Aorta (tissue), 5 donors: ENCODE measurements at regions not wholly inside any gene's neighbourhood (a gene's known extent, or its start where the extent isn't known, plus 50 kb on each side); places are given as distances from the start of the nearest gene placed in this dataset.
"Not testable (repeated sequence)": the region's sequence is repeated elsewhere in the genome, so short reads cannot be mapped to it uniquely, and the experiment has no call there.

ENCODE experiments used
- ATAC-seq: fragments of 200-7000 bp; cut with Tn5 transposase; one replicate; pipeline ENCODE4 v1.9.1; 2022; ENCODE audit warnings: moderate library complexity; ENCODE audit not compliant: low FRiP score
- DNase-seq, 2 donors: peaks; one replicate each; pipeline ENCODE4 v3.0.0-alpha.2; 2020
- H3K27ac ChIP-seq, 2 donors: one replicate each; pipeline ENCODE4 v1.5.1; 2013; ENCODE audit warnings: low read length in 2 of 2, mild to moderate bottlenecking in 2 of 2, moderate library complexity in 2 of 2, control low read depth in 1 of 2, inconsistent platforms in 1 of 2, low read depth in 1 of 2
- H3K27me3 ChIP-seq, 2 donors: one replicate each; pipeline ENCODE4 v1.6.1; 2013; ENCODE audit warnings: control low read depth in 1 of 2, low read length in 1 of 2, mild to moderate bottlenecking in 1 of 2, moderate library complexity in 1 of 2; ENCODE audit not compliant: insufficient read depth in 2 of 2, control insufficient read depth in 1 of 2
- H3K36me3 ChIP-seq, 2 donors: one replicate each; pipeline ENCODE4 v1.6.1; 2013; ENCODE audit warnings: control low read depth in 1 of 2, low read length in 1 of 2, mild to moderate bottlenecking in 1 of 2; ENCODE audit not compliant: insufficient read depth in 2 of 2, control insufficient read depth in 1 of 2
- H3K4me1 ChIP-seq, 2 donors: one replicate each; pipeline ENCODE4 v1.6.1; 2013; ENCODE audit warnings: low read length in 2 of 2, control low read depth in 1 of 2, mild to moderate bottlenecking in 1 of 2, moderate library complexity in 1 of 2; ENCODE audit not compliant: insufficient read depth in 2 of 2, control insufficient read depth in 1 of 2
- H3K4me3 ChIP-seq, 2 donors: one replicate each; pipeline ENCODE4 v1.5.1; 2013; ENCODE audit warnings: low read length in 2 of 2, control low read depth in 1 of 2, mild to moderate bottlenecking in 1 of 2
- H3K9me3 ChIP-seq: one replicate; pipeline ENCODE4 v1.6.1; 2013; ENCODE audit warnings: mild to moderate bottlenecking, low read length; ENCODE audit not compliant: control insufficient read depth
- WGBS, 2 donors: extraction: QIAGEN DNeasy Blood & Tissue Kit; methylation state at CpG; one replicate each; pipeline ENCODE4 v1.1.7; 2013; 5-methylcytosine and 5-hydroxymethylcytosine counted together
- intact Hi-C, 2 donors: fragments of 100-400 bp; cut with DNase I; formaldehyde crosslinking; loops; one replicate each; pipeline versions ENCODE4 v1.14.2 to v1.15.0; 2022
- donor health status: healthy with polysubstance abuse.
- donor health status: Bipolar disorder and iron deficiency.
- donor health status: DM: no; HTN: no; CAD: no.
- donor health status: DM: no; HTN: no; CAD: no.
- donor health status: DM: yes; HTN: yes; CAD: no.

GRCh38 chr5:131019601-131020315, 145.3 kb downstream of the HINT1 start:
- H3K27me3 ChIP-seq, result no peaks in the 10 kb centered on the region
- ATAC-seq, result no peak
- H3K4me3 ChIP-seq, result no peak overlapping the region
- intact Hi-C loops, result no loop called here
- H3K9me3 ChIP-seq, result no peaks in the 10 kb centered on the region
- H3K36me3 ChIP-seq, result no peaks in the 10 kb centered on the region
- no peak for DNase-seq
- H3K4me1 ChIP-seq, result no peaks in the 10 kb centered on the region
- 90 to 91% methylated on average over 6 of the region's 6 CpGs for WGBS, 2 donors
- no peak overlapping the region for H3K27ac ChIP-seq

- Histone ChIP-seq H3K4me1 (no peaks in the 10 kb centered on the region), H3K27me3 (no peaks in the 10 kb centered on the region), H3K36me3 (no peaks in the 10 kb centered on the region), H3K9me3 (no peaks in the 10 kb centered on the region), H3K27ac (no peak overlapping the region), H3K4me3 (no peak overlapping the region)
- intact Hi-C loops, result no loop called here
- no peak for DNase-seq
- no peak for ATAC-seq
- WGBS, 2 donors, result 81 to 89% methylated on average over 1 of the region's 1 CpG
Observed at GRCh38 chr5:131019111-131019510, 145.9 kb downstream of the HINT1 start.

DNA sequence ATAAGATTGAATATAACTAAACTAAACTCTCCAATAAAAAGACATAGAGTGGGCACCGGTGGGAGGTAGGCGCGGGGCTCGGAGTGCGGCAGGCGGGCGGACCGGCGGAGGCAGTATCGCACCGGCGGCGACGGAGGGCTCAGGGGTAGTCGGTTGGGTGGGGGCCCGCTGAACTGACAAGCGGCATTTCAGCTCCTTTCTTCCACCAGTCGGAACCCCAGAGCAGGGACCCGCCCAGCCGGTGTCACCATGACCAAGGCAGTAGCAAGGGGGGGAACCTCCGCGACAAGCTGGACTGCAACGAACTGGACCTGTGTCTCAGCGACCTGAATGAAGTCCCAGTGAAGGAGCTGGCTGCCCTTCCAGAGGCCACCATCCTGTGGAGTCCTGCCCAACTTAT, 156.7 kb downstream of the HINT1 start:
- ATAC-seq (no peak), DNase-seq (peak in 1 of 2 donors; percentile 71)
- no peaks in the 10 kb centered on the region for H3K27me3 ChIP-seq
- intact Hi-C loops, result no loop called here
- no peaks in the 10 kb centered on the region for H3K4me1 ChIP-seq
- no peaks in the 10 kb centered on the region for H3K9me3 ChIP-seq
- 79 to 83% methylated on average over 24 of the region's 24 CpGs for WGBS, 2 donors
- no peak overlapping the region for H3K27ac ChIP-seq
- H3K36me3 ChIP-seq, result no peaks in the 10 kb centered on the region
- H3K4me3 ChIP-seq, result no peak overlapping the region

- no peak for ATAC-seq
- H3K27me3 ChIP-seq, result no peaks in the 10 kb centered on the region
- no peaks in the 10 kb centered on the region for H3K36me3 ChIP-seq
- no peaks in the 10 kb centered on the region for H3K4me1 ChIP-seq
- no peak for DNase-seq
- no peak overlapping the region for H3K4me3 ChIP-seq
- no peak overlapping the region for H3K27ac ChIP-seq
- no peaks in the 10 kb centered on the region for H3K9me3 ChIP-seq
- intact Hi-C loops, result no loop called here
- WGBS, 2 donors, result 50 to 73% methylated on average over 3 of the region's 3 CpGs
Observed at GRCh38 chr5:131005963-131006684, 158.9 kb downstream of the HINT1 start.

DNA sequence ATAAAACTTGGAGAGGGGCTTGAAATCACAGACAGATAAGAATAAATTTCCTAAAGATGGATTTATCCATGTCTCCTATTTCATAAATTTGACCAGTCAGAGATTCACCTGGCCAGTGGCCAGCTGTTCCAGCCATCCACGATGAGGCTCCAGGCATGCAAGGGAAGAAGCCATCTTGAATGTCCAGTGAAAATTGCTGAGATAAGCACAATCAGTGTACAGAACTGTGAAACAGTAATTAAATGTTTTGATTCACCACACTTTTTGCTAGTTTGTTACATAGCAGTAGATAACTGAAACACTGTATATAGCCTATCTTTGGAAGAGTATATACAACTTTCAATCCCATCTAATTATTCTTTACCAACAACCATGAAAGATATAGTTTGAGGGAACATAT, 163.5 kb downstream of the HINT1 start:
- Histone ChIP-seq H3K4me3 (no peak overlapping the region), H3K27me3 (no peaks in the 10 kb centered on the region), H3K9me3 (no peaks in the 10 kb centered on the region), H3K4me1 (no peaks in the 10 kb centered on the region), H3K27ac (no peak overlapping the region), H3K36me3 (no peaks in the 10 kb centered on the region)
- DNase-seq, result no peak
- WGBS, 2 donors, result 56 to 58% methylated on average over 1 of the region's 1 CpG
- intact Hi-C loops, result no loop called here
- no peak for ATAC-seq

GRCh38 chr5:131000289-131000688, 164.8 kb downstream of the HINT1 start:
- Histone ChIP-seq H3K36me3 (no peaks in the 10 kb centered on the region), H3K9me3 (no peaks in the 10 kb centered on the region), H3K4me1 (no peaks in the 10 kb centered on the region), H3K4me3 (no peak overlapping the region), H3K27ac (no peak overlapping the region), H3K27me3 (no peaks in the 10 kb centered on the region)
- ATAC-seq, result no peak
- intact Hi-C loops, result no loop called here
- DNase-seq, result no peak

GRCh38 chr5:130996720-130997119, 168.3 kb downstream of the HINT1 start:
- intact Hi-C loops, H3K4me1 ChIP-seq: not testable (repeated sequence)

GRCh38 chr5:130995851-130996250, 169.2 kb downstream of the HINT1 start:
- no peaks in the 10 kb centered on the region for H3K9me3 ChIP-seq
- no peaks in the 10 kb centered on the region for H3K4me1 ChIP-seq
- intact Hi-C loops, result no loop called here
- no peak for DNase-seq
- WGBS, 2 donors, result 95% methylated on average over 23 of the region's 23 CpGs
- H3K27me3 ChIP-seq, result no peaks in the 10 kb centered on the region
- H3K27ac ChIP-seq, result no peak overlapping the region
- ATAC-seq, result no peak
- H3K36me3 ChIP-seq, result no peaks in the 10 kb centered on the region
- no peak overlapping the region for H3K4me3 ChIP-seq

More at GRCh38 chr5:130996720-130997119, 168.3 kb downstream of the HINT1 start:
- not testable (repeated sequence) for H3K27ac ChIP-seq, H3K27me3 ChIP-seq, H3K4me3 ChIP-seq, ATAC-seq, H3K9me3 ChIP-seq, H3K36me3 ChIP-seq, DNase-seq

DNA sequence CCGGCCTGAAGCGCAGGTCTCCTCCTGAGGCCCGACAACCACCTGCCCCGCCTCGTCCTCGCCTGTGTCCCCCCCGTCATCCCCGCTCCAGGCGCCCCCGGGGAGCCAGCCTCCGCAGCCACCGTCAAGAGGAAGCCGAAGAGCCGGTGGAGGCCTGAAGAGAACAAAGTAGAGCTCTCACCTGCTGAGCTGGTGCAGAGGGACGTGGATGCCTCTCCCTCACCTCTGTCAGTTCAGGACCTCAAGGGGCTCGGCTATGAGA, 169.9 kb downstream of the HINT1 start:
- intact Hi-C loops, result no loop called here
- 95 to 96% methylated on average over 16 of the region's 16 CpGs for WGBS, 2 donors
- peak; percentile 44 for ATAC-seq

More for the DNA sequence above, 169.9 kb downstream of the HINT1 start:
- Histone ChIP-seq H3K4me3 (no peak overlapping the region), H3K27me3 (no peaks in the 10 kb centered on the region), H3K27ac (no peak overlapping the region), H3K4me1 (no peaks in the 10 kb centered on the region), H3K9me3 (no peaks in the 10 kb centered on the region), H3K36me3 (no peaks in the 10 kb centered on the region)
- no peak for DNase-seq
